Hindlimb muscle (tissue), 1 donor: ENCODE measurements at regions not wholly inside any gene's neighbourhood (a gene's known extent, or its start where the extent isn't known, plus 50 kb on each side); places are given as distances from the start of the nearest gene placed in this dataset.

Experiments used
- DNase-seq: peaks from one replicate; pipeline ENCODE4 v3.0.0-alpha.2; 2013

GRCh38 chr4:79023799-79024770, 84.8 kb upstream of the PAQR3 start:
- no peak for DNase-seq

GRCh38 chr4:79022529-79022928, 83.3 kb upstream of the PAQR3 start:
- DNase-seq = no peak

- no peak for DNase-seq
These were observed 78.2 kb upstream of the PAQR3 start for GRCh38 chr4:79017481-79017880.

- DNase-seq = no peak
These were observed 77.6 kb upstream of the PAQR3 start for GRCh38 chr4:79016878-79017277.

GRCh38 chr4:79015411-79015810, 76.2 kb upstream of the PAQR3 start:
- DNase-seq = no peak

- DNase-seq = no peak
These were observed 75.0 kb upstream of the PAQR3 start for GRCh38 chr4:79014230-79014629.

- DNase-seq = no peak
These were observed 74.5 kb upstream of the PAQR3 start for GRCh38 chr4:79013756-79014155.

- DNase-seq = no peak
These were observed 51.9 kb upstream of the PAQR3 start for GRCh38 chr4:78990938-78991810.

- DNase-seq = no peak
These were observed 50.5 kb upstream of the PAQR3 start for GRCh38 chr4:78989697-78990270.
